ENCODE measurements at regions not wholly inside any gene's neighbourhood (a gene's known extent, or its start where the extent isn't known, plus 50 kb on each side); places are given as distances from the start of the nearest gene placed in this dataset.

DNA sequence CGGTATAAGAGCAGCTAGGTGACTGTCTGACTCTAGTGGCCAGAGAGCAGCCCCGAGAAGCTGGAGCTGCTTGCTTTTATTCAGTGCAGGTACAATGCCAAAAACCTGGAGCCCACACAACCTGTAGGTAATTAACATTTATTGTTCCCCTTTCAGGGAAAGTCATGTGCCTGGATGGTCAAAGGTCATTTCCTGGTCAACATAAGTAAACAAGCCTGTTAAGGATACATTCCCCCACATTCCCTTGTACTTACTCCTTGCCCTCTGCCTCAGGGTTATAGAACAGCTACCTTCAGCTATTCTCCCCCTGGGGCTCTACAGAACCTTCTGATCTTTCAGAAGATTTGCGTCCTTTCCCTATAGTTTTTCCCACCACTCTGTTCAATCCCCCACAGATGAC, 253.4 kb downstream of the TMA16 start:
- TF ChIP-seq CTCF (IDR thresholded peaks at IDR 0.05; ENCODE audit: low read depth, low read length, missing input control) (no peak), YY1 (IDR thresholded peaks at IDR 0.05) (no peak)

All from liver (tissue), 2 donors.